Testis (tissue), 2 donors: ENCODE measurements at regions not wholly inside any gene's neighbourhood (a gene's known extent, or its start where the extent isn't known, plus 50 kb on each side); places are given as distances from the start of the nearest gene placed in this dataset.

Experiments used
- POLR2A ChIP-seq: fragments of 450-650 bp; IDR thresholded peaks from one replicate; pipeline ENCODE4 v1.6.1; 2017; ENCODE audit warnings: antibody characterized with exemption, mild to moderate bottlenecking, moderate library complexity
- TF ChIP-seq, protein P1 (sequence below), 3 experiments: fragments of 450-650 bp in 2 of 3; fragments of 200-600 bp in 1 of 3; sonication (generic) in 1 of 3; IDR thresholded peaks; one replicate each; pipeline ENCODE4 v1.5.1; 2016 to 2019; ENCODE audit warnings: antibody characterized with exemption in 3 of 3, mild to moderate bottlenecking in 2 of 3, moderate library complexity in 1 of 3

DNA sequence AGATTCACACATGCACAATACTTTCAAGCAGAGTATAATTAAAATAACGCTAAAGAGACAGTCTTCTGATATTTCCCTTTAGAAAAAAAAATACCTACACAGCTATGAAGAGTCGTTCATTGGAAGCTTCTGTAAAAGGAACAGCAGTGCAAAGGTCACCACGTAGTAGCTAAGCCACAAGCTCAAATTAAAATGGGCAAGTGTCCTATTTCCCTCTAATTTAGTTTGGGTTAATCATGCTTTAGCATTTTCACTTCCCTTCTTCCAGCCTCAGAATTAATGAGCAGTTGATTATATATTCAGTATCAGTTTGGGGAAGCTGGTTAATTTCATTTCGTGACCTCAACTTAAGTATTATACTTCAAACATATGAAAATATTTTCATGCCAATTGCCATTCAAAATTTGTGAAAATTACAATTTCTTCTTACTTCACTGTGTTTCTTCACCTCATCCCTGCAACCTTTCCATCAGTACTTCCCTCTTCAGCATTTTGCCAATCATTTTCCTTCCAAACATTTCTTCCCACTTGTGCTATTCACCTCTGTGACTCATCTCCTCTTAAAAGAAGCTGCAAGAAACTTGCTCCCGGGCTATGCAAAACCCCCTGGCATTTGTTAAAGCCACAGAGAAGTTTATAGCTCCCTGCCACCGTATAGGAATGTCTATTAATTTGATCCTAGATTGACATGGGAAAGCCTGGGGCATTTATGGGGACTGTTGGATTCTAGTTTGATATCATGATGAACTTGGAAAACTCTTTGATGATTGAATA lies 83.0 kb downstream of the DMRTA1 start:
- TF ChIP-seq, protein P1, sequence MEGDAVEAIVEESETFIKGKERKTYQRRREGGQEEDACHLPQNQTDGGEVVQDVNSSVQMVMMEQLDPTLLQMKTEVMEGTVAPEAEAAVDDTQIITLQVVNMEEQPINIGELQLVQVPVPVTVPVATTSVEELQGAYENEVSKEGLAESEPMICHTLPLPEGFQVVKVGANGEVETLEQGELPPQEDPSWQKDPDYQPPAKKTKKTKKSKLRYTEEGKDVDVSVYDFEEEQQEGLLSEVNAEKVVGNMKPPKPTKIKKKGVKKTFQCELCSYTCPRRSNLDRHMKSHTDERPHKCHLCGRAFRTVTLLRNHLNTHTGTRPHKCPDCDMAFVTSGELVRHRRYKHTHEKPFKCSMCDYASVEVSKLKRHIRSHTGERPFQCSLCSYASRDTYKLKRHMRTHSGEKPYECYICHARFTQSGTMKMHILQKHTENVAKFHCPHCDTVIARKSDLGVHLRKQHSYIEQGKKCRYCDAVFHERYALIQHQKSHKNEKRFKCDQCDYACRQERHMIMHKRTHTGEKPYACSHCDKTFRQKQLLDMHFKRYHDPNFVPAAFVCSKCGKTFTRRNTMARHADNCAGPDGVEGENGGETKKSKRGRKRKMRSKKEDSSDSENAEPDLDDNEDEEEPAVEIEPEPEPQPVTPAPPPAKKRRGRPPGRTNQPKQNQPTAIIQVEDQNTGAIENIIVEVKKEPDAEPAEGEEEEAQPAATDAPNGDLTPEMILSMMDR (IDR thresholded peaks at IDR 0.05) = no peak
- TF ChIP-seq POLR2A = no peak
